ENCODE measurements at regions not wholly inside any gene's neighbourhood (a gene's known extent, or its start where the extent isn't known, plus 50 kb on each side); places are given as distances from the start of the nearest gene placed in this dataset.
"Not testable (repeated sequence)": the region's sequence is repeated elsewhere in the genome, so short reads cannot be mapped to it uniquely, and the experiment has no call there.

GRCh38 chr5:53160895-53161294, 51.3 kb upstream of the MOCS2 start:
- no peak for DNase-seq
- in situ Hi-C loops (cut with MboI; ENCODE audit: low pct_unique_long_range_greater_than_20kb, low sequenced_read_pairs) = no loop called here

- in situ Hi-C loops (cut with MboI; ENCODE audit: low pct_unique_long_range_greater_than_20kb, low sequenced_read_pairs) = no loop called here
- no peak for DNase-seq
Measured at GRCh38 chr5:53161876-53162275, 52.3 kb upstream of the MOCS2 start.

- DNase-seq = no peak
- in situ Hi-C loops (cut with MboI; ENCODE audit: low pct_unique_long_range_greater_than_20kb, low sequenced_read_pairs) = no loop called here
Measured at GRCh38 chr5:53164478-53165165, 55.1 kb upstream of the MOCS2 start.

- no peak for DNase-seq
- in situ Hi-C loops (cut with MboI; ENCODE audit: low pct_unique_long_range_greater_than_20kb, low sequenced_read_pairs) = no loop called here
Measured at GRCh38 chr5:53165431-53166182, 56.0 kb upstream of the MOCS2 start.

GRCh38 chr5:53166183-53166495, 56.6 kb upstream of the MOCS2 start:
- in situ Hi-C loops (cut with MboI; ENCODE audit: low pct_unique_long_range_greater_than_20kb, low sequenced_read_pairs) = no loop called here
- DNase-seq = no peak

- in situ Hi-C loops (cut with MboI; ENCODE audit: low pct_unique_long_range_greater_than_20kb, low sequenced_read_pairs) = no loop called here
- DNase-seq = no peak
Measured at GRCh38 chr5:53167836-53168235, 58.3 kb upstream of the MOCS2 start.

- in situ Hi-C loops (cut with MboI; ENCODE audit: low pct_unique_long_range_greater_than_20kb, low sequenced_read_pairs) = no loop called here
- no peak for DNase-seq
Measured at GRCh38 chr5:53169933-53170332, 60.4 kb upstream of the MOCS2 start.

- in situ Hi-C loops (cut with MboI; ENCODE audit: low pct_unique_long_range_greater_than_20kb, low sequenced_read_pairs) = no loop called here
- DNase-seq = peak; percentile 28
Measured at GRCh38 chr5:53170746-53171349, 61.3 kb upstream of the MOCS2 start.

GRCh38 chr5:53172073-53172472, 62.5 kb upstream of the MOCS2 start:
- in situ Hi-C loops (cut with MboI; ENCODE audit: low pct_unique_long_range_greater_than_20kb, low sequenced_read_pairs); DNase-seq: not testable (repeated sequence)

GRCh38 chr5:53172630-53173029, 63.1 kb upstream of the MOCS2 start:
- no peak for DNase-seq
- in situ Hi-C loops (cut with MboI; ENCODE audit: low pct_unique_long_range_greater_than_20kb, low sequenced_read_pairs) = no loop called here

- in situ Hi-C loops (cut with MboI; ENCODE audit: low pct_unique_long_range_greater_than_20kb, low sequenced_read_pairs) = no loop called here
- no peak for DNase-seq
Measured at GRCh38 chr5:53173083-53173482, 63.5 kb upstream of the MOCS2 start.

GRCh38 chr5:53178830-53179229, 69.3 kb upstream of the MOCS2 start:
- no peak for DNase-seq

GRCh38 chr5:53179691-53180090, 70.1 kb upstream of the MOCS2 start:
- in situ Hi-C loops (cut with MboI; ENCODE audit: low pct_unique_long_range_greater_than_20kb, low sequenced_read_pairs) = no loop called here

More at GRCh38 chr5:53178830-53179229, 69.3 kb upstream of the MOCS2 start:
- in situ Hi-C loops (cut with MboI; ENCODE audit: low pct_unique_long_range_greater_than_20kb, low sequenced_read_pairs) = no loop called here

GRCh38 chr5:53180538-53180937, 71.0 kb upstream of the MOCS2 start:
- peak; percentile 46 for DNase-seq
- in situ Hi-C loops (cut with MboI; ENCODE audit: low pct_unique_long_range_greater_than_20kb, low sequenced_read_pairs) = no loop called here

More at GRCh38 chr5:53179691-53180090, 70.1 kb upstream of the MOCS2 start:
- DNase-seq = no peak

GRCh38 chr5:53180991-53181390, 71.4 kb upstream of the MOCS2 start:
- in situ Hi-C loops (cut with MboI; ENCODE audit: low pct_unique_long_range_greater_than_20kb, low sequenced_read_pairs) = no loop called here
- no peak for DNase-seq

GRCh38 chr5:53183880-53184279, 74.3 kb upstream of the MOCS2 start:
- no peak for DNase-seq
- in situ Hi-C loops (cut with MboI; ENCODE audit: low pct_unique_long_range_greater_than_20kb, low sequenced_read_pairs) = no loop called here

GRCh38 chr5:53191548-53192165, 82.1 kb upstream of the MOCS2 start:
- in situ Hi-C loops (cut with MboI; ENCODE audit: low pct_unique_long_range_greater_than_20kb, low sequenced_read_pairs) = no loop called here
- no peak for DNase-seq

- in situ Hi-C loops (cut with MboI; ENCODE audit: low pct_unique_long_range_greater_than_20kb, low sequenced_read_pairs) = no loop called here
- DNase-seq = no peak
Measured at GRCh38 chr5:53194086-53194485, 84.5 kb upstream of the MOCS2 start.

GRCh38 chr5:53199882-53200281, 90.3 kb upstream of the MOCS2 start:
- no peak for DNase-seq
- in situ Hi-C loops (cut with MboI; ENCODE audit: low pct_unique_long_range_greater_than_20kb, low sequenced_read_pairs) = no loop called here

GRCh38 chr5:53200306-53200705, 90.7 kb upstream of the MOCS2 start:
- peak; percentile 51 for DNase-seq
- in situ Hi-C loops (cut with MboI; ENCODE audit: low pct_unique_long_range_greater_than_20kb, low sequenced_read_pairs) = no loop called here
